ENCODE measurements at regions not wholly inside any gene's neighbourhood (a gene's known extent, or its start where the extent isn't known, plus 50 kb on each side); places are given as distances from the start of the nearest gene placed in this dataset.

DNA sequence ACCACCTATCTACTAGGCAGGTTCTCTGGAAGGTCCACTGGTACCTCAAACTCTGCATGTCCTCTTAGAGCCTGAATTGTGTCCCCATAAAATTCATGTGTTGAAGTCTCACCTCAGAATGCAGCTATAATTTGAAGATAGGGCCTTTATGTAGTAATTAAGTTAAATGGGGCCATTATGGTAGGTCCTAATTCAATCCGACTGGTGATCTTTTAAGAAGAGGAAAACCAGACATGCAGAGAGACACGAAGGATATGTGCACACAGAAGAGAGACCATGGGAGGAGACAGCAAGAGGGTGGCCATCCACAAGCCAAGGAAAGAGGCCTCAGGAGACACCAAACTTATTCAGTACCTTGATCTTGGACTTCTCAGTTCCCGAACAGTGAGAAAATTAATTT lies 345.4 kb downstream of the ENC1 start:
- no peaks in the 10 kb centered on the region for H3K4me1 ChIP-seq (replicated peaks in 1 of 4; ENCODE audit: control insufficient read depth in 3 of 4, insufficient read depth in 4 of 4, low read length in 3 of 4)
- ChIA-PET POLR2A (ENCODE audit: partially characterized antibody) (no interaction called here), CTCF (ENCODE audit: partially characterized antibody) (interaction anchor here (0.9 to 1.4 kb wide), 2 partner anchors 83 to 641 kb away, joined by 3 read pairs; no protein-coding TSS in a partner anchor)
- no peak overlapping the region for H3K4ac ChIP-seq (replicated peaks; ENCODE audit: insufficient read length, low read depth, low read length)
- no peak overlapping the region for H3K14ac ChIP-seq (ENCODE audit: insufficient read length)
- H3K36me3 ChIP-seq (ENCODE audit: control insufficient read depth in 2 of 4, insufficient read depth in 4 of 4, low read length in 3 of 4), result no peaks in the 10 kb centered on the region
- no peak for TF ChIP-seq CHD2 (IDR thresholded peaks at IDR 0.05; ENCODE audit: low read length)
- TF ChIP-seq GTF2F1 (IDR thresholded peaks at IDR 0.05; ENCODE audit: borderline replicate concordance, low read depth, low read length), result no peak
- TF ChIP-seq RFX5 (IDR thresholded peaks at IDR 0.05; ENCODE audit: borderline replicate concordance, low read depth, low read length), result no peak
- TF ChIP-seq MAFK (IDR thresholded peaks at IDR 0.05; ENCODE audit: low read depth, low read length), result no peak
- no peak for TF ChIP-seq KDM1A (IDR thresholded peaks at IDR 0.05; ENCODE audit: borderline replicate concordance, low read length)
- no peak for TF ChIP-seq CBX8 (IDR thresholded peaks at IDR 0.05; ENCODE audit: borderline replicate concordance, low read depth, low read length)
- TF ChIP-seq NRF1 (IDR thresholded peaks at IDR 0.05; ENCODE audit: low read depth, low read length), result no peak
- no peak for TF ChIP-seq CEBPB (IDR thresholded peaks at IDR 0.05; ENCODE audit: low read depth, low read length)
- TF ChIP-seq, protein P1, sequence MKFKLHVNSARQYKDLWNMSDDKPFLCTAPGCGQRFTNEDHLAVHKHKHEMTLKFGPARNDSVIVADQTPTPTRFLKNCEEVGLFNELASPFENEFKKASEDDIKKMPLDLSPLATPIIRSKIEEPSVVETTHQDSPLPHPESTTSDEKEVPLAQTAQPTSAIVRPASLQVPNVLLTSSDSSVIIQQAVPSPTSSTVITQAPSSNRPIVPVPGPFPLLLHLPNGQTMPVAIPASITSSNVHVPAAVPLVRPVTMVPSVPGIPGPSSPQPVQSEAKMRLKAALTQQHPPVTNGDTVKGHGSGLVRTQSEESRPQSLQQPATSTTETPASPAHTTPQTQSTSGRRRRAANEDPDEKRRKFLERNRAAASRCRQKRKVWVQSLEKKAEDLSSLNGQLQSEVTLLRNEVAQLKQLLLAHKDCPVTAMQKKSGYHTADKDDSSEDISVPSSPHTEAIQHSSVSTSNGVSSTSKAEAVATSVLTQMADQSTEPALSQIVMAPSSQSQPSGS (IDR thresholded peaks at IDR 0.05; ENCODE audit: low read length), result no peak
- no peak for TF ChIP-seq FOSL1 (IDR thresholded peaks at IDR 0.05; ENCODE audit: insufficient read depth, low read depth, low read length)
- no peak for TF ChIP-seq TEAD4 (IDR thresholded peaks at IDR 0.05; ENCODE audit: low read depth, low read length)
- no peak for TF ChIP-seq HDAC2 (IDR thresholded peaks at IDR 0.05; ENCODE audit: borderline replicate concordance in 1 of 2, low read depth in 2 of 2, low read length in 2 of 2)
- no peaks in the 10 kb centered on the region for H3K23me2 ChIP-seq (ENCODE audit: low read depth, low read length)
- no peak overlapping the region for H2AK5ac ChIP-seq (ENCODE audit: low read depth, low read length)
- H2BK15ac ChIP-seq (ENCODE audit: low read length), result no peak overlapping the region
- H3K18ac ChIP-seq (ENCODE audit: extremely low read depth, low read length), result no peak overlapping the region
- no peak overlapping the region for H3K56ac ChIP-seq (replicated peaks; ENCODE audit: insufficient read length, low read depth, low read length)
- no peak overlapping the region for H4K91ac ChIP-seq (replicated peaks; ENCODE audit: insufficient read length, low read length)
- H3K4me2 ChIP-seq (ENCODE audit: insufficient read depth in 1 of 2, low read depth in 2 of 2, low read length in 2 of 2), result no peak overlapping the region
- no peak overlapping the region for H3K23ac ChIP-seq (ENCODE audit: insufficient read length)
- H3K79me2 ChIP-seq (ENCODE audit: control insufficient read depth in 1 of 2, insufficient read depth in 2 of 2, low read length in 2 of 2), result no peaks in the 10 kb centered on the region
- H3K4me3 ChIP-seq (ENCODE audit: extremely low read depth in 1 of 4, insufficient read depth in 2 of 4, low read depth in 3 of 4, low read length in 4 of 4), result no peak overlapping the region
- H3K79me1 ChIP-seq (ENCODE audit: low read depth, low read length), result no peaks in the 10 kb centered on the region
- H2BK5ac ChIP-seq (ENCODE audit: low read depth, low read length), result no peak overlapping the region
- no peaks in the 10 kb centered on the region for H4K20me1 ChIP-seq (replicated peaks in 1 of 2; ENCODE audit: control insufficient read depth in 1 of 2, insufficient read depth in 2 of 2, low read length in 2 of 2)
- FAIRE-seq (no peak), DNase-seq (ENCODE audit: low read depth in 1 of 2, low spot score in 2 of 2) (no peak)
- H2BK12ac ChIP-seq (ENCODE audit: low read depth, low read length), result no peak overlapping the region
- H2BK20ac ChIP-seq (ENCODE audit: low read length), result no peak overlapping the region
- H4K5ac ChIP-seq (ENCODE audit: insufficient read length, low read depth, low read length), result no peak overlapping the region
- H4K8ac ChIP-seq (ENCODE audit: extremely low read depth, insufficient read depth, low read length), result no peak overlapping the region
- no peak overlapping the region for H2BK120ac ChIP-seq (replicated peaks; ENCODE audit: low read depth, low read length)
- WGBS, 2 experiments (ENCODE audit: extremely low coverage in 1 of 2, insufficient coverage in 1 of 2, insufficient read length in 1 of 2, insufficient replicate concordance in 2 of 2, low coverage in 1 of 2, low lambda C conversion rate in 2 of 2, missing lambda C conversion rate in 1 of 2), result 89% methylated on average over 3 of the region's 3 CpGs; no CpG with 5 or more reads in 1 of the 2 experiments
- H3K9me3 ChIP-seq (ENCODE audit: insufficient read depth in 2 of 2, low read depth in 1 of 2, low read length in 1 of 2), result no peaks in the 10 kb centered on the region
- no peaks in the 10 kb centered on the region; a peak in 1 of 7 replicates for H3K27me3 ChIP-seq (replicated peaks in 1 of 4; ENCODE audit: control insufficient read depth in 3 of 4, extremely low read depth in 1 of 4, insufficient read depth in 3 of 4, low read length in 3 of 4)
- no peak overlapping the region for H2AFZ ChIP-seq (ENCODE audit: low read length)
- no peak overlapping the region for H3K9ac ChIP-seq (replicated peaks in 1 of 4; ENCODE audit: extremely low read depth in 1 of 4, low read depth in 3 of 4, low read length in 3 of 4)
- no peak overlapping the region for H3K27ac ChIP-seq (ENCODE audit: low read depth, low read length)
